BLaER1 treated with 17β-estradiol and CSF1 and Interleukin-3, amounts not matched to agents 10 nM and 100 nM (cell line): ENCODE measurements at regions not wholly inside any gene's neighbourhood (a gene's known extent, or its start where the extent isn't known, plus 50 kb on each side); places are given as distances from the start of the nearest gene placed in this dataset.

Experiments
- H3K27ac ChIP-seq, 11 experiments: shearing (Covaris generic); formaldehyde crosslinking; 2 replicates each; pipeline ENCODE4 v1.8.1; 2022
- H3K27me3 ChIP-seq, 11 experiments: shearing (Covaris generic); formaldehyde crosslinking; 2 replicates each; pipeline ENCODE4 v1.8.1; 2022
- H3K36me3 ChIP-seq, 11 experiments: shearing (Covaris generic); formaldehyde crosslinking; 2 replicates each; pipeline ENCODE4 v1.8.1; 2022
- H3K4me1 ChIP-seq, 10 experiments: shearing (Covaris generic); formaldehyde crosslinking; 2 replicates each; pipeline ENCODE4 v1.8.1; 2022
- H3K4me2 ChIP-seq, 11 experiments: shearing (Covaris generic); formaldehyde crosslinking; 2 replicates each; pipeline ENCODE4 v1.8.1; 2022
- H3K4me3 ChIP-seq, 10 experiments: shearing (Covaris generic); formaldehyde crosslinking; 2 replicates each; pipeline ENCODE4 v1.8.1; 2022
- H3K9ac ChIP-seq, 11 experiments: shearing (Covaris generic); formaldehyde crosslinking; 2 replicates each; pipeline ENCODE4 v1.8.1; 2022
- H3K9me3 ChIP-seq, 11 experiments: shearing (Covaris generic); formaldehyde crosslinking; replicated peaks in 1 of 11; 2 replicates each; pipeline ENCODE4 v1.8.1; 2022
- H4K20me1 ChIP-seq, 11 experiments: shearing (Covaris generic); formaldehyde crosslinking; 2 replicates each; pipeline ENCODE4 v1.8.1; 2022
- Cebpa-rat ChIP-seq, 11 experiments: shearing (Covaris generic); IDR thresholded peaks; 2 replicates each; pipeline ENCODE4 v1.8.1; 2022

GRCh38 chr9:13787234-13787833 lies 507.8 kb upstream of the MPDZ start:
- Histone ChIP-seq H3K27ac (no peak overlapping the region), H4K20me1 (no peaks in the 10 kb centered on the region), H3K27me3 (no peaks in the 10 kb centered on the region), H3K4me1 (no peaks in the 10 kb centered on the region), H3K9ac (no peak overlapping the region), H3K36me3 (no peaks in the 10 kb centered on the region), H3K4me3 (no peak overlapping the region), H3K9me3 (peaks cover 10 to 17% (median 12%) of the 10 kb centered on the region in 11 experiments), H3K4me2 (no peak overlapping the region)
- no peak for TF ChIP-seq Cebpa-rat (IDR thresholded peaks at IDR 0.05)

- Histone ChIP-seq H3K27ac (no peak overlapping the region), H3K4me2 (no peak overlapping the region), H3K4me3 (no peak overlapping the region)
Observed at GRCh38 chr9:13786711-13787110, 507.2 kb upstream of the MPDZ start.

DNA sequence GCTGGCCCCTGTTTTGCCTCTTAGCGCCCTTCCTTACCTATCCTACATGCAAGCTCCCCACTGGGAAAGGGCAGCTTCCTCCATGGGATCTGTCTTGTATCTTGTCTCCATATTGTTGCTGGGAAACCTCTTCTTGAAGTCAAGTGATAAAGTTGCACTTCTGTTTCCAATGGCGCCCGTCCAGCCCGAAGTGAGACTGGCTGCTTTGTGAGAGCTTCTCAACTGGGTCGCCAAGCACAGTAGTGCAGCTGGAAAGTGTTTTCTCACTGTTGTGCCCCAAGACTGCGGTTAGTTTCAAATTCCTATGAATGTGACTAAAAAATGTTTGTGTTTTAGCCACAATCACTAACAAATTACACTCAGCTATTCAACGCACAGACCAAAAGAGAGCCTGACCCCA lies 506.6 kb upstream of the MPDZ start:
- H3K4me2 ChIP-seq, result no peak overlapping the region

More at GRCh38 chr9:13786711-13787110, 507.2 kb upstream of the MPDZ start:
- H3K36me3 ChIP-seq, result no peaks in the 10 kb centered on the region
- no peaks in the 10 kb centered on the region for H3K4me1 ChIP-seq
- no peaks in the 10 kb centered on the region for H3K27me3 ChIP-seq
- no peak overlapping the region for H3K9ac ChIP-seq
- H3K9me3 ChIP-seq, result peaks cover 3 to 11% (median 6%) of the 10 kb centered on the region in 11 experiments; a peak in 18 of 22 replicates
- TF ChIP-seq Cebpa-rat (IDR thresholded peaks at IDR 0.05), result no peak
- H4K20me1 ChIP-seq, result no peaks in the 10 kb centered on the region

GRCh38 chr9:13779106-13779505 lies 499.6 kb upstream of the MPDZ start:
- H3K9me3 ChIP-seq, result no peaks in the 10 kb centered on the region
- no peak overlapping the region for H3K4me3 ChIP-seq
- no peaks in the 10 kb centered on the region for H3K27me3 ChIP-seq
- no peaks in the 10 kb centered on the region for H3K36me3 ChIP-seq
- no peaks in the 10 kb centered on the region for H3K4me1 ChIP-seq
- no peak overlapping the region for H3K4me2 ChIP-seq
- H4K20me1 ChIP-seq, result no peaks in the 10 kb centered on the region
- H3K9ac ChIP-seq, result no peak overlapping the region
- H3K27ac ChIP-seq, result no peak overlapping the region
- no peak for TF ChIP-seq Cebpa-rat (IDR thresholded peaks at IDR 0.05)

More for the DNA sequence above, 506.6 kb upstream of the MPDZ start:
- Histone ChIP-seq H3K36me3 (no peaks in the 10 kb centered on the region), H3K9me3 (peaks cover 0 to 5% (median 0%) of the 10 kb centered on the region in 11 experiments; a peak in 7 of 22 replicates), H3K4me3 (no peak overlapping the region), H3K27me3 (no peaks in the 10 kb centered on the region), H3K4me1 (no peaks in the 10 kb centered on the region), H3K27ac (no peak overlapping the region), H4K20me1 (no peaks in the 10 kb centered on the region), H3K9ac (no peak overlapping the region)
- no peak for TF ChIP-seq Cebpa-rat (IDR thresholded peaks at IDR 0.05)

DNA sequence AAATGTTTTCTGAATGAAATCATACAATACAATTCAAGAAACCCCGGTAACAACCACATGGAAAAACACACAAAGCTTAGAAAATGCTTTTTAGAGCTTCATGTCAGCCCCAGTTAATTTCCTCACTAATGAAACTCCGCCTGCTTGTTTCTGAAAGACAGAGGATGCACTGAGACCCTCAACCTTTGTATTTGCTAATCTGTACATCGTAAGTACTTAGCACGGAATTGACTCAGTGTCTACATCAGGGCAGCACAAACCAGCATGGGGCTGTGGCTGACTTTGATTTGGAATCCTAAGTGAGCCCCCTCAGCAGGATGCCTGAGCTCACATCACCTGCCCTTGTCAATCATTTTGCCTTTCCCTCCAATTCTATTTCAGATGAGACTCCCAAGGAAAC lies 499.1 kb upstream of the MPDZ start:
- Histone ChIP-seq H3K27me3 (no peaks in the 10 kb centered on the region), H3K27ac (no peak overlapping the region), H3K4me2 (no peak overlapping the region), H3K4me1 (no peaks in the 10 kb centered on the region), H3K36me3 (no peaks in the 10 kb centered on the region), H4K20me1 (no peaks in the 10 kb centered on the region), H3K9ac (no peak overlapping the region), H3K9me3 (no peaks in the 10 kb centered on the region), H3K4me3 (no peak overlapping the region)
- no peak for TF ChIP-seq Cebpa-rat (IDR thresholded peaks at IDR 0.05)

- Histone ChIP-seq H3K4me1 (no peaks in the 10 kb centered on the region), H3K4me2 (no peak overlapping the region), H3K27me3 (no peaks in the 10 kb centered on the region), H3K27ac (no peak overlapping the region), H3K4me3 (no peak overlapping the region), H4K20me1 (no peaks in the 10 kb centered on the region), H3K9me3 (no peaks in the 10 kb centered on the region), H3K36me3 (no peaks in the 10 kb centered on the region), H3K9ac (no peak overlapping the region)
- no peak for TF ChIP-seq Cebpa-rat (IDR thresholded peaks at IDR 0.05)
Observed at GRCh38 chr9:13770956-13771355, 491.5 kb upstream of the MPDZ start.

DNA sequence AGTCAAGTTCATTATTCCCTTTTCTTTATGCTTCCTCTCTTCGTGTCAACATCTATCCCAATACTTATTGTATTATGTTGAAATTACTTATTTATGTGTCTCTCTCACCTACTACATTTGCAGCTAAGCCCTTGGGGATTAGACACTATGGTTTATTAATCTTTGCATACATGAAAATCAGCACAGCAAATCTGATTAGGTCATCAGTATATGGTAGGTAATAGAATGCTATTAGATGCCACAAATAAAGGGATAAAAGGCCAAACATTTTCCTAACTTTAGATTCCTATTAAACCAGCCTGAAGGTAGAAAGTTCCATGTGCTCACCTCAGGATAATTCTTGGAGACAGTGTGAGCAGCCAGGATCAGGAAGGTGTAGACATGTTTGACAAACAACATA lies 490.1 kb upstream of the MPDZ start:
- no peak for TF ChIP-seq Cebpa-rat (IDR thresholded peaks at IDR 0.05)
- Histone ChIP-seq H3K36me3 (no peaks in the 10 kb centered on the region), H3K9ac (no peak overlapping the region)

DNA sequence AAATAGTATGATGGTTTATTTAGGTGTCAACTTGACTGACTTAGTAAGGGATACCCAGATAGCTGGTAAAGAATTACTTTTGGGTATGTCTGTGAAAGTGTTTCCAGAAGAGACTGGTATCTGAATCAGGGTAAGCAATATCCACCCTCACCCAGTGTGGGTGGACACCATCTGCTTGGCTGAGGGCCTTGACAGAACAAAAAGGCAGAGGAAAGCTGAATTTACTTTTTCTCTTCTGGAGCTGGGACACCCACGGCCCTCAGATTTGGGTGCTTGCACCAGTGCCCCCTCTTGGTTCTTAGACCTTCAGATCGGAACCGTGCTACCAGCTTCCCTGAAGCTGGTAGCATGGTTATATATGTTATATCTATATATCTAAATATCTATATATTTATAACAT lies 489.5 kb upstream of the MPDZ start:
- Histone ChIP-seq H3K4me2 (no peak overlapping the region), H3K4me3 (no peak overlapping the region), H3K4me1 (no peaks in the 10 kb centered on the region), H3K9me3 (no peaks in the 10 kb centered on the region), H4K20me1 (no peaks in the 10 kb centered on the region), H3K27me3 (no peaks in the 10 kb centered on the region), H3K27ac (no peak overlapping the region), H3K9ac (no peak overlapping the region), H3K36me3 (no peaks in the 10 kb centered on the region)
- TF ChIP-seq Cebpa-rat (IDR thresholded peaks at IDR 0.05), result no peak

More for the DNA sequence above, 490.1 kb upstream of the MPDZ start:
- H3K4me1 ChIP-seq, result no peaks in the 10 kb centered on the region
- H3K27ac ChIP-seq, result no peak overlapping the region
- H3K9me3 ChIP-seq, result no peaks in the 10 kb centered on the region
- H3K4me3 ChIP-seq, result no peak overlapping the region
- no peaks in the 10 kb centered on the region for H4K20me1 ChIP-seq
- no peak overlapping the region for H3K4me2 ChIP-seq
- no peaks in the 10 kb centered on the region for H3K27me3 ChIP-seq

- TF ChIP-seq Cebpa-rat (IDR thresholded peaks at IDR 0.05), result no peak
- Histone ChIP-seq H3K27me3 (no peaks in the 10 kb centered on the region), H3K9me3 (no peaks in the 10 kb centered on the region), H3K27ac (no peak overlapping the region), H4K20me1 (no peaks in the 10 kb centered on the region), H3K4me1 (peaks cover 0 to 22% (median 15%) of the 10 kb centered on the region in 10 experiments; a peak in 12 of 20 replicates), H3K4me2 (peak overlapping the region in 1 of 11 experiments; percentile 1; a peak in 1 of 22 replicates), H3K9ac (no peak overlapping the region), H3K4me3 (no peak overlapping the region), H3K36me3 (no peaks in the 10 kb centered on the region)
Observed at GRCh38 chr9:13762209-13762608, 482.7 kb upstream of the MPDZ start.

DNA sequence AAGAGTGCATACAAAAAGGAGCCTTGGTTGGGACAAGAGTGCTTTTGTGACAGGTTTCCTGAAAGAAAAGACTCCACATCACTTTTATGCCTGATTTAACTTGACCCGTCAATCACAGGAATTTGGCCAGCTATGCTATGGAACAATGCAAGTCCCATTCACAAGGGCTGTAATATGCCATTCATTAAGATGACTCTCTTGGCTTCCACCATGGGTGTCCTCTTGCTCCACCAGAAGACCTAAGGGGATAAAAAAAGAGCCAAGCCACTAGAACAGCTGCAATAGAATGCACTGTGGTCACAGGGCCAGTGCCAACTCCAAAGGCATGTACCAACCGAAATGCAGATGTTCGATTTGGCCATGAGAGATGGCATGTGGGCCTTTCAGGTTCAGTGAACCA lies 480.1 kb upstream of the MPDZ start:
- Histone ChIP-seq H3K9ac (no peak overlapping the region), H3K27me3 (no peaks in the 10 kb centered on the region), H3K4me3 (no peak overlapping the region), H3K4me1 (peaks cover 0 to 22% (median 15%) of the 10 kb centered on the region in 10 experiments; a peak in 12 of 20 replicates), H4K20me1 (no peaks in the 10 kb centered on the region), H3K9me3 (no peaks in the 10 kb centered on the region), H3K27ac (peak overlapping the region in 2 of 11 experiments; percentile 39 to 52; a peak in 3 of 22 replicates), H3K4me2 (peak overlapping the region in 8 of 11 experiments; percentile 22 to 63 (median 50); a peak in 15 of 22 replicates), H3K36me3 (no peaks in the 10 kb centered on the region)
- TF ChIP-seq Cebpa-rat (IDR thresholded peaks at IDR 0.05), result no peak
